ENCODE measurements at regions not wholly inside any gene's neighbourhood (a gene's known extent, or its start where the extent isn't known, plus 50 kb on each side); places are given as distances from the start of the nearest gene placed in this dataset.

- H3K27me3 ChIP-seq (replicated peaks in 1 of 2; ENCODE audit: control insufficient read depth in 2 of 2, insufficient read depth in 2 of 2, low read length in 1 of 2), result no peaks in the 10 kb centered on the region
- H3K9me3 ChIP-seq (replicated peaks; ENCODE audit: control insufficient read depth, insufficient read depth, low read length), result no peaks in the 10 kb centered on the region
- BruUV-seq (replicated peaks), result no TSS peak
- no peak for DNase-seq (ENCODE audit: low read depth, low spot score)
- H2AFZ ChIP-seq (ENCODE audit: control insufficient read depth, low read depth, low read length), result no peak overlapping the region
- H3K4me3 ChIP-seq, result no peak overlapping the region
- no peaks in the 10 kb centered on the region for H4K20me1 ChIP-seq (ENCODE audit: control insufficient read depth, insufficient read depth)
- intact Hi-C loops (cut with micrococcal nuclease; ENCODE audit: unreplicated experiment), result no loop called here
- ChIA-PET POLR2A (interaction anchor here (0.6 kb wide), 1 partner anchor 287 kb away, joined by 3 read pairs; no protein-coding TSS in a partner anchor), RAD21 (ENCODE audit: unreplicated experiment) (no interaction called here), CTCF (no interaction called here), SMC1A (ENCODE audit: uncharacterized antibody, unreplicated experiment) (no interaction called here)
- FAIRE-seq, result no peak
- H3K9ac ChIP-seq (ENCODE audit: control insufficient read depth, insufficient read depth, low read length), result no peak overlapping the region
- no peaks in the 10 kb centered on the region for H3K79me2 ChIP-seq (ENCODE audit: control insufficient read depth, insufficient read depth, low read length)
- H3K4me2 ChIP-seq (ENCODE audit: control insufficient read depth, insufficient read depth), result no peak overlapping the region
- TF ChIP-seq HSF1 (IDR thresholded peaks at IDR 0.05; ENCODE audit: low read depth, low read length) (no peak), USF2 (IDR thresholded peaks at IDR 0.05; ENCODE audit: borderline replicate concordance, low read depth, low read length) (no peak), ZBED1 (IDR thresholded peaks at IDR 0.05; ENCODE audit: borderline replicate concordance) (no peak), FOXK2 (IDR thresholded peaks at IDR 0.05) (no peak), CHD4 (IDR thresholded peaks at IDR 0.05) (no peak)
- H3K36me3 ChIP-seq (ENCODE audit: control insufficient read depth in 2 of 2, insufficient read depth in 2 of 2, low read length in 1 of 2), result no peaks in the 10 kb centered on the region
- H3K27ac ChIP-seq (ENCODE audit: control insufficient read depth, insufficient read depth), result no peak overlapping the region
- in situ Hi-C loops (cut with MboI), result no loop called here
- no peaks in the 10 kb centered on the region for H3K4me1 ChIP-seq (ENCODE audit: control insufficient read depth, insufficient read depth, low read length)
- no peak for ATAC-seq
Observed at GRCh38 chr13:82364525-82364924, 1517.7 kb downstream of the SLITRK1 start.

- SMC1A ChIA-PET (ENCODE audit: uncharacterized antibody, unreplicated experiment), result no interaction called here
- in situ Hi-C loops (cut with MboI), result no loop called here
- TF ChIP-seq ZNF622 (IDR thresholded peaks at IDR 0.05) (no peak), NFYA (IDR thresholded peaks at IDR 0.05; ENCODE audit: borderline replicate concordance, low read depth, low read length) (no peak), E4F1 (IDR thresholded peaks at IDR 0.05; ENCODE audit: borderline replicate concordance, partially characterized antibody) (no peak), ELK1 (IDR thresholded peaks at IDR 0.05; ENCODE audit: low read depth, low read length) (no peak), NR2C2 (IDR thresholded peaks at IDR 0.05; ENCODE audit: borderline replicate concordance, control insufficient read depth, insufficient read length, low read depth) (no peak), ETV6 (conservative IDR thresholded peaks at IDR 0.05 in 1 of 2, IDR thresholded peaks at IDR 0.05 in 1 of 2; ENCODE audit: borderline replicate concordance in 1 of 2, low read depth in 1 of 2) (no peak)
Observed at GRCh38 chr13:82358284-82358683, 1524.0 kb downstream of the SLITRK1 start.

More at GRCh38 chr13:82358284-82358683, 1524.0 kb downstream of the SLITRK1 start:
- RAD21 ChIA-PET (ENCODE audit: unreplicated experiment), result no interaction called here
- Histone ChIP-seq H3K9me3 (replicated peaks; ENCODE audit: control insufficient read depth, insufficient read depth, low read length) (no peaks in the 10 kb centered on the region), H3K4me3 (no peak overlapping the region), H4K20me1 (ENCODE audit: control insufficient read depth, insufficient read depth) (no peaks in the 10 kb centered on the region), H3K79me2 (ENCODE audit: control insufficient read depth, insufficient read depth, low read length) (no peaks in the 10 kb centered on the region), H3K4me1 (ENCODE audit: control insufficient read depth, insufficient read depth, low read length) (no peaks in the 10 kb centered on the region), H3K36me3 (ENCODE audit: control insufficient read depth in 2 of 2, insufficient read depth in 2 of 2, low read length in 1 of 2) (no peaks in the 10 kb centered on the region), H3K9ac (ENCODE audit: control insufficient read depth, insufficient read depth, low read length) (no peak overlapping the region), H3K4me2 (ENCODE audit: control insufficient read depth, insufficient read depth) (no peak overlapping the region), H2AFZ (ENCODE audit: control insufficient read depth, low read depth, low read length) (no peak overlapping the region), H3K27ac (ENCODE audit: control insufficient read depth, insufficient read depth) (no peak overlapping the region), H3K27me3 (replicated peaks in 1 of 2; ENCODE audit: control insufficient read depth in 2 of 2, insufficient read depth in 2 of 2, low read length in 1 of 2) (no peaks in the 10 kb centered on the region)
- ATAC-seq (no peak), FAIRE-seq (no peak), DNase-seq (ENCODE audit: low read depth, low spot score) (no peak)
- POLR2A ChIA-PET, result no interaction called here
- intact Hi-C loops (cut with micrococcal nuclease; ENCODE audit: unreplicated experiment), result no loop called here
- no TSS peak for BruUV-seq (replicated peaks)
- CTCF ChIA-PET, result no interaction called here
- 4% methylated on average over 1 of the region's 1 CpG for WGBS (ENCODE audit: insufficient coverage, insufficient replicate concordance, low lambda C conversion rate, missing lambda C conversion rate)

All from GM12878 (cell line).